ENCODE measurements at regions not wholly inside any gene's neighbourhood (a gene's known extent, or its start where the extent isn't known, plus 50 kb on each side); places are given as distances from the start of the nearest gene placed in this dataset.

- H3K4me3 ChIP-seq (ENCODE audit: control insufficient read depth, low read depth, low read length): no peak overlapping the region
- no peak for DNase-seq (ENCODE audit: low read depth)
- no peak for TF ChIP-seq CTCF (IDR thresholded peaks at IDR 0.05; ENCODE audit: control insufficient read depth, insufficient read depth, low read depth, low read length, missing control alignments)
These were observed 1600.5 kb upstream of the TENM3 start for GRCh38 chr4:180642732-180643131.

- H3K4me3 ChIP-seq (ENCODE audit: control insufficient read depth, low read depth, low read length): no peak overlapping the region
- DNase-seq (ENCODE audit: low read depth): no peak
- no peak for TF ChIP-seq CTCF (IDR thresholded peaks at IDR 0.05; ENCODE audit: control insufficient read depth, insufficient read depth, low read depth, low read length, missing control alignments)
These were observed 1592.9 kb upstream of the TENM3 start for GRCh38 chr4:180650273-180650672.

GRCh38 chr4:180652533-180652932, 1590.7 kb upstream of the TENM3 start:
- no peak for DNase-seq (ENCODE audit: low read depth)
- no peak for TF ChIP-seq CTCF (IDR thresholded peaks at IDR 0.05; ENCODE audit: control insufficient read depth, insufficient read depth, low read depth, low read length, missing control alignments)
- H3K4me3 ChIP-seq (ENCODE audit: control insufficient read depth, low read depth, low read length): no peak overlapping the region

GRCh38 chr4:180655886-180656285, 1587.3 kb upstream of the TENM3 start:
- no peak for TF ChIP-seq CTCF (IDR thresholded peaks at IDR 0.05; ENCODE audit: control insufficient read depth, insufficient read depth, low read depth, low read length, missing control alignments)
- no peak overlapping the region for H3K4me3 ChIP-seq (ENCODE audit: control insufficient read depth, low read depth, low read length)
- no peak for DNase-seq (ENCODE audit: low read depth)

DNA sequence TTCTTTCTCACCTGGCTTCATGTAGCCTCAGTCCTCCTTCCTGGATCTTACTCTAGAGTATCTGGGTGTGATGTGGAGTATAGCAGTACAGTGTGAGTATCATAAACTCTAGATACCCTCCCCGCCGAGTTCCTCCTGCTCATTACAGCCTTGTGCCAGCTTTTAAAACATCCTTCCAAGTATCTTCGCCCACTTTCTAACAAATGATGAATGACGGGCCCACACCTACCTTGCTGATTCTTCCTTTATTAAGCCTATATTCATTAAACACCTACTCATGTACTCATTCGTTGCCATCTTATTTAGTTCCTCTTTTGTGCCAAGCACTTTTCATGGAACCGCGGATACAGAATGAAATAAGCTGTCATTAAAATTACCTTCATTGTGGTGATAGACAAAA, 1585.3 kb upstream of the TENM3 start:
- TF ChIP-seq CTCF (IDR thresholded peaks at IDR 0.05; ENCODE audit: control insufficient read depth, insufficient read depth, low read depth, low read length, missing control alignments): no peak
- H3K4me3 ChIP-seq (ENCODE audit: control insufficient read depth, low read depth, low read length): no peak overlapping the region
- DNase-seq (ENCODE audit: low read depth): no peak

GRCh38 chr4:180664766-180665368, 1578.3 kb upstream of the TENM3 start:
- peak; percentile 74 for DNase-seq (ENCODE audit: low read depth)
- TF ChIP-seq CTCF (IDR thresholded peaks at IDR 0.05; ENCODE audit: control insufficient read depth, insufficient read depth, low read depth, low read length, missing control alignments): peak; percentile 76
- H3K4me3 ChIP-seq (ENCODE audit: control insufficient read depth, low read depth, low read length): no peak overlapping the region

DNA sequence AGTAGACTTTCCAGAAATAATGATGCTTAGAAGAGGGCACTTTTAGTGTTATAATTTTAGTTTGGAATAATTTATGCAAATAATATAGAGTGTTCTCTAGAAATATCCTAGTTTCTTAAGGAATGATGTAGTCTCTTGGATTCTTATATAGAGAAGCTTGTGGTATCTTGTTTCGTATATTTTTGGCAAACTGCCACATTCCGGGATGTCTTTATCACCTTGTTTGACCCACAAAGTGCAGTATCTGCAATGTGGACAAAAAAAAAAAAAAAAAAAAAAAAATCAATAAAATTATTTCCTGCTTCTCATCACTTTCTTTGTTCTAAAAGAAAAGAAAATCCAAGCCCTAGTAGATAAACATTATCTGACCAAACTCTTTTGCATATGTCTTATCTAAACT, 1577.7 kb upstream of the TENM3 start:
- no peak for TF ChIP-seq CTCF (IDR thresholded peaks at IDR 0.05; ENCODE audit: control insufficient read depth, insufficient read depth, low read depth, low read length, missing control alignments)
- H3K4me3 ChIP-seq (ENCODE audit: control insufficient read depth, low read depth, low read length): no peak overlapping the region
- DNase-seq (ENCODE audit: low read depth): no peak

All from AG09309 (cell line).